ENCODE measurements at regions not wholly inside any gene's neighbourhood (a gene's known extent, or its start where the extent isn't known, plus 50 kb on each side); places are given as distances from the start of the nearest gene placed in this dataset.
"Not testable (repeated sequence)": the region's sequence is repeated elsewhere in the genome, so short reads cannot be mapped to it uniquely, and the experiment has no call there.

GRCh38 chr4:138334346-138335016, 92.3 kb upstream of the SLC7A11 start:
- DNase-seq (no peak), ATAC-seq (no peak)
- Mint-ChIP-seq H3K4me1 (no peaks in the 10 kb centered on the region), H3K36me3 (ENCODE audit: low read depth) (no peaks in the 10 kb centered on the region), H3K4me3 (no peak overlapping the region), H3K27me3 (no peaks in the 10 kb centered on the region), H3K27ac (no peak overlapping the region)
- H3K9me3 ChIP-seq (ENCODE audit: control insufficient read depth, low read length, poor library complexity, severe bottlenecking), result no peaks in the 10 kb centered on the region

- not testable (repeated sequence) for ATAC-seq; H3K36me3 Mint-ChIP-seq (ENCODE audit: low read depth); H3K9me3 ChIP-seq (ENCODE audit: control insufficient read depth, low read length, poor library complexity, severe bottlenecking); H3K4me3 Mint-ChIP-seq; H3K4me1 Mint-ChIP-seq; H3K27me3 Mint-ChIP-seq; DNase-seq; H3K27ac Mint-ChIP-seq
Observed at GRCh38 chr4:138332415-138332814, 90.3 kb upstream of the SLC7A11 start.

- no peaks in the 10 kb centered on the region for H3K9me3 ChIP-seq (ENCODE audit: control insufficient read depth, low read length, poor library complexity, severe bottlenecking)
- no peaks in the 10 kb centered on the region for H3K36me3 Mint-ChIP-seq (ENCODE audit: low read depth)
- no peak overlapping the region for H3K4me3 Mint-ChIP-seq
- DNase-seq, result no peak
- H3K27ac Mint-ChIP-seq, result no peak overlapping the region
- no peaks in the 10 kb centered on the region for H3K27me3 Mint-ChIP-seq
- H3K4me1 Mint-ChIP-seq, result no peaks in the 10 kb centered on the region
- ATAC-seq, result no peak
Observed at GRCh38 chr4:138330531-138330930, 88.4 kb upstream of the SLC7A11 start.

- no peaks in the 10 kb centered on the region for H3K9me3 ChIP-seq (ENCODE audit: control insufficient read depth, low read length, poor library complexity, severe bottlenecking)
- ATAC-seq, result no peak
- Mint-ChIP-seq H3K4me1 (no peaks in the 10 kb centered on the region), H3K36me3 (ENCODE audit: low read depth) (no peaks in the 10 kb centered on the region), H3K27me3 (no peaks in the 10 kb centered on the region), H3K27ac (no peak overlapping the region), H3K4me3 (no peak overlapping the region)
- no peak for DNase-seq
Observed at GRCh38 chr4:138329506-138330070, 87.4 kb upstream of the SLC7A11 start.

- no peak overlapping the region for H3K4me3 Mint-ChIP-seq
- H3K4me1 Mint-ChIP-seq, result no peaks in the 10 kb centered on the region
- H3K9me3 ChIP-seq (ENCODE audit: control insufficient read depth, low read length, poor library complexity, severe bottlenecking), result no peaks in the 10 kb centered on the region
- H3K27me3 Mint-ChIP-seq, result no peaks in the 10 kb centered on the region
- DNase-seq, result no peak
- H3K27ac Mint-ChIP-seq, result no peak overlapping the region
- no peak for ATAC-seq
- no peaks in the 10 kb centered on the region for H3K36me3 Mint-ChIP-seq (ENCODE audit: low read depth)
Observed at GRCh38 chr4:138327338-138327737, 85.2 kb upstream of the SLC7A11 start.

- H3K27me3 Mint-ChIP-seq, result no peaks in the 10 kb centered on the region
- H3K4me1 Mint-ChIP-seq, result no peaks in the 10 kb centered on the region
- H3K4me3 Mint-ChIP-seq, result no peak overlapping the region
- H3K9me3 ChIP-seq (ENCODE audit: control insufficient read depth, low read length, poor library complexity, severe bottlenecking), result no peaks in the 10 kb centered on the region
- no peak for ATAC-seq
- no peaks in the 10 kb centered on the region for H3K36me3 Mint-ChIP-seq (ENCODE audit: low read depth)
- DNase-seq, result no peak
- H3K27ac Mint-ChIP-seq, result no peak overlapping the region
Observed at GRCh38 chr4:138320831-138321230, 78.7 kb upstream of the SLC7A11 start.

GRCh38 chr4:138320030-138320429, 77.9 kb upstream of the SLC7A11 start:
- Mint-ChIP-seq H3K4me1 (no peaks in the 10 kb centered on the region), H3K4me3 (no peak overlapping the region), H3K27ac (no peak overlapping the region), H3K27me3 (no peaks in the 10 kb centered on the region), H3K36me3 (ENCODE audit: low read depth) (no peaks in the 10 kb centered on the region)
- ATAC-seq (no peak), DNase-seq (no peak)
- no peaks in the 10 kb centered on the region for H3K9me3 ChIP-seq (ENCODE audit: control insufficient read depth, low read length, poor library complexity, severe bottlenecking)

- Mint-ChIP-seq H3K27me3 (no peaks in the 10 kb centered on the region), H3K4me3 (no peak overlapping the region), H3K36me3 (ENCODE audit: low read depth) (no peaks in the 10 kb centered on the region), H3K27ac (no peak overlapping the region), H3K4me1 (no peaks in the 10 kb centered on the region)
- ATAC-seq (no peak), DNase-seq (no peak)
- H3K9me3 ChIP-seq (ENCODE audit: control insufficient read depth, low read length, poor library complexity, severe bottlenecking), result no peaks in the 10 kb centered on the region
Observed at GRCh38 chr4:138317175-138317748, 75.1 kb upstream of the SLC7A11 start.

GRCh38 chr4:138312536-138312911, 70.4 kb upstream of the SLC7A11 start:
- Mint-ChIP-seq H3K36me3 (ENCODE audit: low read depth) (no peaks in the 10 kb centered on the region), H3K4me1 (no peaks in the 10 kb centered on the region), H3K27ac (no peak overlapping the region), H3K27me3 (no peaks in the 10 kb centered on the region), H3K4me3 (no peak overlapping the region)
- no peak for ATAC-seq
- no peaks in the 10 kb centered on the region for H3K9me3 ChIP-seq (ENCODE audit: control insufficient read depth, low read length, poor library complexity, severe bottlenecking)
- DNase-seq, result no peak

GRCh38 chr4:138311771-138312535, 69.8 kb upstream of the SLC7A11 start:
- H3K9me3 ChIP-seq (ENCODE audit: control insufficient read depth, low read length, poor library complexity, severe bottlenecking), result no peaks in the 10 kb centered on the region
- ATAC-seq (no peak), DNase-seq (no peak)
- Mint-ChIP-seq H3K4me3 (no peak overlapping the region), H3K27ac (no peak overlapping the region), H3K27me3 (no peaks in the 10 kb centered on the region), H3K4me1 (peaks cover 3% of the 10 kb centered on the region), H3K36me3 (ENCODE audit: low read depth) (no peaks in the 10 kb centered on the region)

- H3K9me3 ChIP-seq (ENCODE audit: control insufficient read depth, low read length, poor library complexity, severe bottlenecking), result no peaks in the 10 kb centered on the region
- Mint-ChIP-seq H3K27me3 (no peaks in the 10 kb centered on the region), H3K27ac (no peak overlapping the region), H3K36me3 (ENCODE audit: low read depth) (no peaks in the 10 kb centered on the region), H3K4me1 (peaks cover 3% of the 10 kb centered on the region), H3K4me3 (no peak overlapping the region)
- ATAC-seq (no peak), DNase-seq (no peak)
Observed at GRCh38 chr4:138310991-138311390, 68.8 kb upstream of the SLC7A11 start.

- ATAC-seq (no peak), DNase-seq (no peak)
- Mint-ChIP-seq H3K36me3 (ENCODE audit: low read depth) (no peaks in the 10 kb centered on the region), H3K4me1 (peaks cover 3% of the 10 kb centered on the region), H3K4me3 (no peak overlapping the region), H3K27ac (no peak overlapping the region), H3K27me3 (no peaks in the 10 kb centered on the region)
- no peaks in the 10 kb centered on the region for H3K9me3 ChIP-seq (ENCODE audit: control insufficient read depth, low read length, poor library complexity, severe bottlenecking)
Observed at GRCh38 chr4:138310498-138310897, 68.3 kb upstream of the SLC7A11 start.

- H3K27ac Mint-ChIP-seq, result no peak overlapping the region
- H3K4me1 Mint-ChIP-seq, result peaks cover 3% of the 10 kb centered on the region
- no peaks in the 10 kb centered on the region for H3K27me3 Mint-ChIP-seq
- no peaks in the 10 kb centered on the region for H3K9me3 ChIP-seq (ENCODE audit: control insufficient read depth, low read length, poor library complexity, severe bottlenecking)
- H3K4me3 Mint-ChIP-seq, result no peak overlapping the region
- ATAC-seq (no peak), DNase-seq (no peak)
- H3K36me3 Mint-ChIP-seq (ENCODE audit: low read depth), result no peaks in the 10 kb centered on the region
Observed at GRCh38 chr4:138308356-138308755, 66.2 kb upstream of the SLC7A11 start.
